ENCODE measurements at regions not wholly inside any gene's neighbourhood (a gene's known extent, or its start where the extent isn't known, plus 50 kb on each side); places are given as distances from the start of the nearest gene placed in this dataset.

- 59 to 89% (median 77%) methylated on average over 2 of the region's 2 CpGs for WGBS, 5 donors
- no peak for DNase-seq
- H3K4me1 ChIP-seq: no peaks in the 10 kb centered on the region
- no peaks in the 10 kb centered on the region for H3K27me3 ChIP-seq (replicated peaks in 1 of 7)
- TF ChIP-seq POLR2A (IDR thresholded peaks at IDR 0.05) (no peak), POLR2AphosphoS5 (IDR thresholded peaks at IDR 0.05) (no peak), CTCF (IDR thresholded peaks at IDR 0.05 in 8 of 11, conservative IDR thresholded peaks at IDR 0.05 in 3 of 11) (no peak)
- H3K4me3 ChIP-seq: no peak overlapping the region
- H3K36me3 ChIP-seq: no peaks in the 10 kb centered on the region
- H3K27ac ChIP-seq: no peak overlapping the region
- intact Hi-C loops (cut with DNase I; ENCODE audit: low total_unique reads): no loop called here
- no peaks in the 10 kb centered on the region for H3K9me3 ChIP-seq
These were observed 444.2 kb downstream of the IDS start for GRCh38 chrX:149060921-149061320.

Measured in spleen (tissue), 11 donors.